Activated B cell treated with CpG ODN at 0.5 μM for 24 hours (primary cell): ENCODE measurements at regions not wholly inside any gene's neighbourhood (a gene's known extent, or its start where the extent isn't known, plus 50 kb on each side); places are given as distances from the start of the nearest gene placed in this dataset.

Source experiments
- ATAC-seq: fragments of 200-7000 bp; cut with Tn5 transposase; one replicate; pipeline ENCODE4 v1.10.0; 2021; ENCODE audit warnings: low read depth, mild to moderate bottlenecking, moderate library complexity
- CTCF ChIA-PET: fragments of 350-600 bp; sonication (Branson Sonifier 250); formaldehyde crosslinking; loops from one replicate; lab custom pipeline; 2021; ENCODE audit warnings: antibody characterized with exemption; lab: Charles Lee
- POLR2A ChIA-PET: fragments of 350-600 bp; sonication (Branson Sonifier 250); formaldehyde crosslinking; loops from one replicate; lab custom pipeline; 2021; ENCODE audit warnings: antibody characterized with exemption; lab: Charles Lee
- DNase-seq: peaks from one replicate; pipeline ENCODE4 v3.0.0; 2022
- H3K27ac Mint-ChIP-seq: one replicate; pipeline ENCODE4 v1.8.0; 2020; ENCODE audit warnings: mixed read lengths
- H3K27me3 Mint-ChIP-seq: one replicate; pipeline ENCODE4 v1.8.0; 2021; ENCODE audit warnings: mixed read lengths
- H3K36me3 Mint-ChIP-seq: one replicate; pipeline ENCODE4 v1.8.0; 2021; ENCODE audit warnings: low read depth, mixed read lengths
- H3K4me1 Mint-ChIP-seq: one replicate; pipeline ENCODE4 v1.8.0; 2021; ENCODE audit warnings: mixed read lengths
- H3K4me3 Mint-ChIP-seq: one replicate; pipeline ENCODE4 v1.8.0; 2020; ENCODE audit warnings: mild to moderate bottlenecking, mixed read lengths
- H3K9me3 Mint-ChIP-seq: one replicate; pipeline ENCODE4 v1.8.0; 2020; ENCODE audit warnings: mixed read lengths
- intact Hi-C: fragments of 100-400 bp; cut with micrococcal nuclease; formaldehyde crosslinking; loops from one replicate; pipeline ENCODE4 v1.15.1; 2024
- TF ChIP-seq, protein P1 (sequence below): fragments of 200-600 bp; IDR thresholded peaks from one replicate; pipeline ENCODE4 v1.8.0; 2022; ENCODE audit warnings: antibody characterized with exemption, mild to moderate bottlenecking

DNA sequence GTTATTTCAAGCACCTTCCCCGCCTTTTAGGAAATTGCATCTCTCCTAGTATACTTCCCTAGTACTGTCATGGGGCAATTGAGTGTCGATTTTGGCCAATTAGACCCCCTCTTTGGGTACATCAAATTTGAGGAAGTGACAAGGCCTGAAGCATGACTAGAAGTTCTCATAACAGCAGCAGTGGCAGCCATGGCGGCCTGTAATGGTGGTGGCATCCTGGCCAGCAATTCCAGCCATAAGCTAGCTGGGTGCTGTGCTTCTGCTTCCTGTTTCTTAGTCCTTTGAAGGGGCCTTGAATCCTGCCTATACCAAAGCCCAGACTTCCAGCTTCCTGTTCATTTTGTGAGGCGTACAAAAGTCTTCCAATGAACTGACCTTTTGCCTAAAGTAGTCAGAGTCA, 523.1 kb downstream of the PLCL1 start:
- H3K9me3 Mint-ChIP-seq = no peaks in the 10 kb centered on the region
- H3K4me3 Mint-ChIP-seq = no peak overlapping the region
- ChIA-PET CTCF (no interaction called here), POLR2A (no interaction called here)
- no peaks in the 10 kb centered on the region for H3K36me3 Mint-ChIP-seq
- DNase-seq (no peak), ATAC-seq (no peak)
- TF ChIP-seq, protein P1, sequence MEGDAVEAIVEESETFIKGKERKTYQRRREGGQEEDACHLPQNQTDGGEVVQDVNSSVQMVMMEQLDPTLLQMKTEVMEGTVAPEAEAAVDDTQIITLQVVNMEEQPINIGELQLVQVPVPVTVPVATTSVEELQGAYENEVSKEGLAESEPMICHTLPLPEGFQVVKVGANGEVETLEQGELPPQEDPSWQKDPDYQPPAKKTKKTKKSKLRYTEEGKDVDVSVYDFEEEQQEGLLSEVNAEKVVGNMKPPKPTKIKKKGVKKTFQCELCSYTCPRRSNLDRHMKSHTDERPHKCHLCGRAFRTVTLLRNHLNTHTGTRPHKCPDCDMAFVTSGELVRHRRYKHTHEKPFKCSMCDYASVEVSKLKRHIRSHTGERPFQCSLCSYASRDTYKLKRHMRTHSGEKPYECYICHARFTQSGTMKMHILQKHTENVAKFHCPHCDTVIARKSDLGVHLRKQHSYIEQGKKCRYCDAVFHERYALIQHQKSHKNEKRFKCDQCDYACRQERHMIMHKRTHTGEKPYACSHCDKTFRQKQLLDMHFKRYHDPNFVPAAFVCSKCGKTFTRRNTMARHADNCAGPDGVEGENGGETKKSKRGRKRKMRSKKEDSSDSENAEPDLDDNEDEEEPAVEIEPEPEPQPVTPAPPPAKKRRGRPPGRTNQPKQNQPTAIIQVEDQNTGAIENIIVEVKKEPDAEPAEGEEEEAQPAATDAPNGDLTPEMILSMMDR = no peak
- H3K4me1 Mint-ChIP-seq = peaks cover 8% of the 10 kb centered on the region
- no peaks in the 10 kb centered on the region for H3K27me3 Mint-ChIP-seq
- intact Hi-C loops = no loop called here
- H3K27ac Mint-ChIP-seq = no peak overlapping the region

DNA sequence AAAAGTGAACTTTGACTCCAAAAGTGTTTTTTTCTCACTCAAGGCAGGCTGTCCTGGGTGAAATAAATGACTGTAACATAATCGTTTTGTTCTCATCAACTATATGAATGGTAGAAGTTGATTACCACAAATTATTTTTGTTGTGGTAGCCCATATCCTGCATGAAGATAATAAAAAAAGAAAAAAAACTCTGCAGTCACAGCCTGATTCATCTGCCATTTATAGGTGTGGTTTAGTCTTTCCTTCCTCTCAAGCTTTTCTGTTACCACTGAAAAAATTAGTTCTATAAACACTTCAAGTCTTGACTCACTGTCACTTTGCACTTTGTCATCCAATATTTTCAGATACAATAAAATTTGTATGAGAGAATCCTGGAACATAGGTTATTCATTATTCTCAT, 522.0 kb downstream of the PLCL1 start:
- ChIA-PET POLR2A (no interaction called here), CTCF (no interaction called here)
- intact Hi-C loops = no loop called here
- H3K27ac Mint-ChIP-seq = no peak overlapping the region
- TF ChIP-seq, protein P1 = no peak
- no peaks in the 10 kb centered on the region for H3K36me3 Mint-ChIP-seq
- ATAC-seq (no peak), DNase-seq (no peak)
- no peaks in the 10 kb centered on the region for H3K9me3 Mint-ChIP-seq
- peaks cover 4% of the 10 kb centered on the region for H3K27me3 Mint-ChIP-seq
- H3K4me1 Mint-ChIP-seq = peaks cover 8% of the 10 kb centered on the region
- H3K4me3 Mint-ChIP-seq = no peak overlapping the region

DNA sequence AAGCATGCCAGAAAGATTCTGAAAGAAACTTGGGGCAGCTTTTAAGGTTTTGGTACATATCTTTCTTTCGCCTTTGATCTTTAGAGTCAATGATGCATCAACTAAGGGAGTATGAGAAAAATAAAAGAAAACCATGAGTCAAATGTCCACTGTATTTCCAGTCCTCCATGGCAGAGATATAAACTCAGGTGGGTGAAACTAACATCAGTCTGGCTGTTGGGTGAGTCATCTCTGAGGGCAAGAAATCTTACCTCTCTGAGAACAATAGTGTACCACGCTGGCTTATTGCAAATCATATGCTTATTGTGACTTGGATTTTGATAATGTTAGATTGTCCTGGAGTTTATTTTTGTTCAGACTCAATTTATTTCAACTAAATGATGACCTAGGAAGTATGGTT, 521.0 kb downstream of the PLCL1 start:
- CTCF ChIA-PET = no interaction called here

DNA sequence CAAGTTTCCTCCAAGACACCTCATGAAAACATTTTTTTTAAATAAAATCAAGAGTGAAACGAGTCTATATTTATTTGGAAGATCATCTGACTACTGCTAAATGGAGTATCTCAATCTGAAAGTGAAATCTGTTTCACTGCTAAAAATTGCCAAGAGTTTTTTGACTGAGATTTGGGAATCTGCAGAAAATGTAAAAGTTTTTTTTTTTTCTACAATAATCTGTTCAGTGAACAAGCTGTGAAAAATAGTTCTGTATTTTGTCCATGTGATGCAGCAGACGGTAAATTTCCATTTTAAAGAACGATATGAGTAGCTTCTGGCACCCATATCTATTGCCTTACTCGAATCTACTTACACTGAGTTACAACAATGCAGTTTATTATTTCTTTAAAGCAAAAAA, 519.7 kb downstream of the PLCL1 start:
- ChIA-PET POLR2A (no interaction called here), CTCF (interaction anchor here (1.4 kb wide), 2 partner anchors 10 to 24 kb away, joined by 3 to 4 read pairs; no protein-coding TSS in a partner anchor)
- TF ChIP-seq, protein P1 = no peak
- Mint-ChIP-seq H3K9me3 (no peaks in the 10 kb centered on the region), H3K4me3 (no peak overlapping the region), H3K27me3 (peaks cover 15% of the 10 kb centered on the region), H3K4me1 (peaks cover 8% of the 10 kb centered on the region), H3K36me3 (no peaks in the 10 kb centered on the region), H3K27ac (no peak overlapping the region)
- intact Hi-C loops = no loop called here
- DNase-seq (no peak), ATAC-seq (no peak)

More for the DNA sequence above, 521.0 kb downstream of the PLCL1 start:
- no peak overlapping the region for H3K27ac Mint-ChIP-seq
- peaks cover 10% of the 10 kb centered on the region for H3K27me3 Mint-ChIP-seq
- H3K4me1 Mint-ChIP-seq = peaks cover 8% of the 10 kb centered on the region
- no peaks in the 10 kb centered on the region for H3K36me3 Mint-ChIP-seq
- H3K4me3 Mint-ChIP-seq = no peak overlapping the region
- intact Hi-C loops = no loop called here
- DNase-seq (no peak), ATAC-seq (no peak)
- POLR2A ChIA-PET = no interaction called here
- no peaks in the 10 kb centered on the region for H3K9me3 Mint-ChIP-seq
- TF ChIP-seq, protein P1 = no peak

DNA sequence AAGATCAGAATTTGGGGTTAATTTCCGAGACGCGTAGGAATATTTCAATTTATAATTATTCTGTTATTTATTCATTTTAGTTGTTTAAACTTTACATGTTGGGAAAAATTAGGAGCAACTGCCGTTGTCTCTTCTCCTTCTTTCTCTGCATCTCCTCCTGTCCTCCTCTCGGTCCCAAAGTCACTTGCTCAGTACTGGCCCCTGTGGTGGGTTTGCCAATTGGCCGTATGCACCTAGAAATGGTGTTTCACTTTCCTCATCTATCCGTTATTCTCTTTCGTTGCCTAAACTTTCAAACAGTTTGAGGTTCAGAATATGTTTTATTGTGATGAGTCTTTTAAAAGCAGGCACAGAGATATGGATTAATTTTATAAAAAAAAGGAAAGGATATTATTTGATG, 517.9 kb downstream of the PLCL1 start:
- ChIA-PET POLR2A (no interaction called here), CTCF (interaction anchor here (0.7 to 1.9 kb wide), 2 partner anchors 9 to 25 kb away, joined by 3 to 7 read pairs; no protein-coding TSS in a partner anchor)
- no peak for ATAC-seq
- no peaks in the 10 kb centered on the region for H3K36me3 Mint-ChIP-seq
- no peak overlapping the region for H3K4me3 Mint-ChIP-seq
- H3K4me1 Mint-ChIP-seq = peaks cover 6% of the 10 kb centered on the region
- intact Hi-C loops = no loop called here
- no peak for DNase-seq
- H3K27ac Mint-ChIP-seq = no peak overlapping the region
- H3K9me3 Mint-ChIP-seq = no peaks in the 10 kb centered on the region
- TF ChIP-seq, protein P1 = no peak
- peaks cover 15% of the 10 kb centered on the region for H3K27me3 Mint-ChIP-seq
